SH-SY5Y (cell line): ENCODE measurements at regions not wholly inside any gene's neighbourhood (a gene's known extent, or its start where the extent isn't known, plus 50 kb on each side); places are given as distances from the start of the nearest gene placed in this dataset.

Experiments
- GATA2 ChIP-seq: IDR thresholded peaks from 2 replicates; pipeline ENCODE4 v1.6.1; 2011; ENCODE audit warnings: mild to moderate bottlenecking, low read depth, low read length
- GATA3 ChIP-seq: IDR thresholded peaks from 2 replicates; pipeline ENCODE4 v1.6.1; 2011; ENCODE audit warnings: low read depth, mild to moderate bottlenecking, low read length, moderate library complexity

DNA sequence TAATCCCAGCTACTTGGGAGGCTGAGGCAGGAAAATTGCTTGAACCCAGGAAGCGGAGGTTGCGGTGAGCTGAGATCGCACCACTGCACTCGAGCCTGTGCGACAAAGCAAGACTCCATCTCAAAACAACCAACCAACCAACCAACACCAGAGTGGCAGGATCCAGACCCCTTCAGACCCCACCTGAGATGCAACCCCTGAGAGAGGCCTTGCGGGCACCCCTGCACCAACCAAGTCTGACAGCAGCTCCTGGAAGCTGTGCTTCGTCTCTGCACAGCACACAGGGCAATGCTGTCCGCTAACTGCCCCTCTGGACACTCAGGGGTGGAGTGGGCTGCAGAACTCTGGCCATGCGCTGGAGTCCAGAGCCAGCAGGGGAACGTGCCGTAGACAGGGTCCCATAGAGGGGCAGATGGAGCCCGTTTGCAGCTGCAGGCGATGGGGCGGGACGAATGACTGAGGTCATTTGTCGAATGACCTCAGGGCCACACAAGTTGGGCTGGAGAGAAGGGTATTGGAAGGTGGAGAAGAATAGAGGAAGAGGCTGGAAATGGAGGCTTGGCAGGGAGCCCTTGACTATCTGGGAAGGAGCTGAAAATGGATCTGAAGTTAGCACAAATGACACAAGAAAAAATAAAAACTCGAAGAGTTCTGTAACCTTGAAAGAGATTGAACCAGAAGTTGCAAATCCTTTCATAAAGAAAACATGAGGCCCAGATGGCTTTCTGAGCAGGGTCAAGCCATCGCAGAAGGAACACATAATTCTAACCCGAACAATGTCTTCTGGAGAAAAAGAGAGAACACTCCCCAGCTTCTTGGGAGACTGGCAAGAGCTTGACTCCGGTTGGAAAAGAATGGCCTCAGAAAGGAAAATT is 199.7 kb downstream of the CTTN start:
- TF ChIP-seq GATA2 (no peak), GATA3 (no peak)
